Parathyroid adenoma (tissue), 2 donors: ENCODE measurements at regions not wholly inside any gene's neighbourhood (a gene's known extent, or its start where the extent isn't known, plus 50 kb on each side); places are given as distances from the start of the nearest gene placed in this dataset.

Experiments used
- H2AFZ ChIP-seq: fragments of 300-600 bp; sonication (generic); one replicate; pipeline ENCODE4 v1.7.0; 2017; ENCODE audit warnings: antibody characterized with exemption, mild to moderate bottlenecking
- H3K27ac ChIP-seq: fragments of 300-600 bp; sonication (generic); one replicate; pipeline ENCODE4 v1.7.0; 2017
- H3K27me3 ChIP-seq: fragments of 300-600 bp; sonication (generic); one replicate; pipeline ENCODE4 v1.7.0; 2017; ENCODE audit warnings: low read length; ENCODE audit not compliant: control insufficient read depth, insufficient read depth
- H3K36me3 ChIP-seq: fragments of 300-600 bp; sonication (generic); one replicate; pipeline ENCODE4 v1.7.0; 2017; ENCODE audit warnings: low read length; ENCODE audit not compliant: control insufficient read depth, insufficient read depth
- H3K4me1 ChIP-seq: fragments of 300-600 bp; sonication (generic); one replicate; pipeline ENCODE4 v1.7.0; 2017; ENCODE audit warnings: control low read depth
- H3K4me2 ChIP-seq: fragments of 300-600 bp; sonication (generic); one replicate; pipeline ENCODE4 v1.7.0; 2017; ENCODE audit warnings: low read length
- H3K4me3 ChIP-seq: fragments of 300-600 bp; sonication (generic); one replicate; pipeline ENCODE4 v1.7.0; 2017; ENCODE audit warnings: low read depth, low read length
- H3K79me2 ChIP-seq: fragments of 300-600 bp; sonication (generic); one replicate; pipeline ENCODE4 v1.7.0; 2017; ENCODE audit warnings: control low read depth
- H3K9ac ChIP-seq: fragments of 300-600 bp; sonication (generic); one replicate; pipeline ENCODE4 v1.7.0; 2017; ENCODE audit warnings: mild to moderate bottlenecking
- H3K9me3 ChIP-seq: fragments of 300-600 bp; sonication (generic); one replicate; pipeline ENCODE4 v1.7.0; 2017; ENCODE audit warnings: low read length; ENCODE audit not compliant: control insufficient read depth
- CTCF ChIP-seq: fragments of 300-600 bp; sonication (generic); IDR thresholded peaks from one replicate; pipeline ENCODE4 v1.7.0; 2017; ENCODE audit warnings: antibody characterized with exemption, mild to moderate bottlenecking
- donor health status: primary hyperparathyroidism.

- no peak overlapping the region for H3K4me3 ChIP-seq
- no peaks in the 10 kb centered on the region for H3K27me3 ChIP-seq
- H3K27ac ChIP-seq = no peak overlapping the region
These were observed 189.7 kb upstream of the JAG1 start for GRCh38 chr20:10863337-10864060.

GRCh38 chr20:10864076-10864672 is 190.4 kb upstream of the JAG1 start:
- Histone ChIP-seq H3K9ac (no peak overlapping the region), H3K4me3 (no peak overlapping the region), H2AFZ (no peak overlapping the region), H3K79me2 (no peaks in the 10 kb centered on the region), H3K4me1 (no peaks in the 10 kb centered on the region), H3K27me3 (no peaks in the 10 kb centered on the region), H3K27ac (no peak overlapping the region), H3K9me3 (no peaks in the 10 kb centered on the region), H3K4me2 (no peak overlapping the region), H3K36me3 (no peaks in the 10 kb centered on the region)
- TF ChIP-seq CTCF = no peak

More at GRCh38 chr20:10863337-10864060, 189.7 kb upstream of the JAG1 start:
- no peaks in the 10 kb centered on the region for H3K79me2 ChIP-seq
- no peaks in the 10 kb centered on the region for H3K4me1 ChIP-seq
- H3K9me3 ChIP-seq = no peaks in the 10 kb centered on the region
- no peak overlapping the region for H3K9ac ChIP-seq
- H3K36me3 ChIP-seq = no peaks in the 10 kb centered on the region
- H3K4me2 ChIP-seq = no peak overlapping the region
- TF ChIP-seq CTCF = no peak
- no peak overlapping the region for H2AFZ ChIP-seq

- no peaks in the 10 kb centered on the region for H3K4me1 ChIP-seq
- H3K4me3 ChIP-seq = no peak overlapping the region
- H3K9ac ChIP-seq = no peak overlapping the region
- no peaks in the 10 kb centered on the region for H3K27me3 ChIP-seq
- no peaks in the 10 kb centered on the region for H3K79me2 ChIP-seq
- no peaks in the 10 kb centered on the region for H3K36me3 ChIP-seq
- no peak for TF ChIP-seq CTCF
- H3K9me3 ChIP-seq = no peaks in the 10 kb centered on the region
- no peak overlapping the region for H3K4me2 ChIP-seq
- H2AFZ ChIP-seq = no peak overlapping the region
- H3K27ac ChIP-seq = no peak overlapping the region
These were observed 194.5 kb upstream of the JAG1 start for GRCh38 chr20:10868299-10868698.

GRCh38 chr20:10873026-10873425 is 199.2 kb upstream of the JAG1 start:
- Histone ChIP-seq H3K36me3 (no peaks in the 10 kb centered on the region), H3K27ac (no peak overlapping the region), H3K9me3 (no peaks in the 10 kb centered on the region), H3K4me2 (no peak overlapping the region), H3K4me1 (no peaks in the 10 kb centered on the region), H3K9ac (no peak overlapping the region), H3K4me3 (no peak overlapping the region), H3K79me2 (no peaks in the 10 kb centered on the region), H3K27me3 (no peaks in the 10 kb centered on the region), H2AFZ (no peak overlapping the region)
- TF ChIP-seq CTCF = no peak

- no peak overlapping the region for H3K4me3 ChIP-seq
- H3K27ac ChIP-seq = no peak overlapping the region
- TF ChIP-seq CTCF = no peak
- H3K9me3 ChIP-seq = no peaks in the 10 kb centered on the region
- H3K4me1 ChIP-seq = no peaks in the 10 kb centered on the region
- no peaks in the 10 kb centered on the region for H3K27me3 ChIP-seq
- no peak overlapping the region for H3K9ac ChIP-seq
- H2AFZ ChIP-seq = no peak overlapping the region
- H3K4me2 ChIP-seq = no peak overlapping the region
- no peaks in the 10 kb centered on the region for H3K36me3 ChIP-seq
- no peaks in the 10 kb centered on the region for H3K79me2 ChIP-seq
These were observed 201.9 kb upstream of the JAG1 start for GRCh38 chr20:10875653-10876052.
